GM23248 (cell line): ENCODE measurements at regions not wholly inside any gene's neighbourhood (a gene's known extent, or its start where the extent isn't known, plus 50 kb on each side); places are given as distances from the start of the nearest gene placed in this dataset.

Source experiments
- DNase-seq: peaks from one replicate; pipeline ENCODE4 v3.0.0-alpha.2; 2015
- H2AFZ ChIP-seq: fragments of 200-600 bp; sonication (generic); 2 replicates; pipeline ENCODE4 v1.6.1; 2016; ENCODE audit warnings: antibody characterized with exemption
- H3F3A ChIP-seq: fragments of 200-600 bp; sonication (generic); 2 replicates; pipeline ENCODE4 v1.6.1; 2016; ENCODE audit warnings: mild to moderate bottlenecking, antibody characterized with exemption, mixed run types; ENCODE audit not compliant: insufficient read depth
- H3K27ac ChIP-seq: fragments of 200-600 bp; sonication (generic); 2 replicates; pipeline ENCODE4 v1.5.1; 2016; ENCODE audit warnings: mild to moderate bottlenecking
- H3K27me3 ChIP-seq: fragments of 200-600 bp; sonication (generic); replicated peaks from 2 replicates; pipeline ENCODE4 v1.6.1; 2016; ENCODE audit warnings: mild to moderate bottlenecking; ENCODE audit not compliant: insufficient read depth
- H3K36me3 ChIP-seq: fragments of 200-600 bp; sonication (generic); 2 replicates; pipeline ENCODE4 v1.6.1; 2016; ENCODE audit warnings: low read depth, mild to moderate bottlenecking
- H3K4me1 ChIP-seq: fragments of 200-600 bp; sonication (generic); 2 replicates; pipeline ENCODE4 v1.6.1; 2016; ENCODE audit warnings: mild to moderate bottlenecking; ENCODE audit not compliant: insufficient read depth
- H3K4me2 ChIP-seq: fragments of 200-600 bp; sonication (generic); one replicate; pipeline ENCODE4 v1.6.1; 2016; ENCODE audit warnings: mild to moderate bottlenecking; ENCODE audit not compliant: unreplicated experiment
- H3K4me3 ChIP-seq: fragments of 200-600 bp; sonication (generic); 2 replicates; pipeline ENCODE4 v1.5.1; 2016; ENCODE audit warnings: mild to moderate bottlenecking
- H3K79me2 ChIP-seq: fragments of 200-600 bp; sonication (generic); 2 replicates; pipeline ENCODE4 v1.6.1; 2016; ENCODE audit warnings: mild to moderate bottlenecking; ENCODE audit not compliant: insufficient read depth
- H3K9ac ChIP-seq: fragments of 200-600 bp; sonication (generic); 2 replicates; pipeline ENCODE4 v1.6.1; 2016; ENCODE audit warnings: mild to moderate bottlenecking
- H3K9me2 ChIP-seq: fragments of 200-600 bp; sonication (generic); 2 replicates; pipeline ENCODE4 v1.6.1; 2016; ENCODE audit warnings: mixed run types, mild to moderate bottlenecking, moderate library complexity; ENCODE audit not compliant: insufficient read depth
- H3K9me3 ChIP-seq: fragments of 200-600 bp; sonication (generic); one replicate; pipeline ENCODE4 v1.6.1; 2017; ENCODE audit warnings: low read depth
- H4K20me1 ChIP-seq: fragments of 200-600 bp; sonication (generic); 2 replicates; pipeline ENCODE4 v1.6.0; 2016; ENCODE audit not compliant: insufficient read depth
- EZH2 ChIP-seq: fragments of 200-600 bp; sonication (generic); IDR thresholded peaks from 2 replicates; pipeline ENCODE4 v1.6.1; 2018; ENCODE audit warnings: antibody characterized with exemption, mild to moderate bottlenecking; ENCODE audit not compliant: insufficient read depth, poor library complexity, severe bottlenecking
- EZH2phosphoT487 ChIP-seq: fragments of 200-600 bp; sonication (generic); IDR thresholded peaks from 2 replicates; pipeline ENCODE4 v1.6.1; 2018; ENCODE audit warnings: antibody characterized with exemption, moderate library complexity, mild to moderate bottlenecking, low read depth; ENCODE audit not compliant: insufficient read depth
- WGBS, 2 experiments: methylation state at CpG; one replicate each; pipeline ENCODE4 v1.1.6; 2015 to 2017; ENCODE audit warnings: low lambda C conversion rate in 2 of 2, low coverage in 1 of 2; ENCODE audit errors: missing lambda C conversion rate in 2 of 2; 5-methylcytosine and 5-hydroxymethylcytosine counted together
- in situ Hi-C: fragments of 300-500 bp; cut with MboI; formaldehyde crosslinking; loops from 2 replicates; pipeline ENCODE4 v1.15.0; 2020

DNA sequence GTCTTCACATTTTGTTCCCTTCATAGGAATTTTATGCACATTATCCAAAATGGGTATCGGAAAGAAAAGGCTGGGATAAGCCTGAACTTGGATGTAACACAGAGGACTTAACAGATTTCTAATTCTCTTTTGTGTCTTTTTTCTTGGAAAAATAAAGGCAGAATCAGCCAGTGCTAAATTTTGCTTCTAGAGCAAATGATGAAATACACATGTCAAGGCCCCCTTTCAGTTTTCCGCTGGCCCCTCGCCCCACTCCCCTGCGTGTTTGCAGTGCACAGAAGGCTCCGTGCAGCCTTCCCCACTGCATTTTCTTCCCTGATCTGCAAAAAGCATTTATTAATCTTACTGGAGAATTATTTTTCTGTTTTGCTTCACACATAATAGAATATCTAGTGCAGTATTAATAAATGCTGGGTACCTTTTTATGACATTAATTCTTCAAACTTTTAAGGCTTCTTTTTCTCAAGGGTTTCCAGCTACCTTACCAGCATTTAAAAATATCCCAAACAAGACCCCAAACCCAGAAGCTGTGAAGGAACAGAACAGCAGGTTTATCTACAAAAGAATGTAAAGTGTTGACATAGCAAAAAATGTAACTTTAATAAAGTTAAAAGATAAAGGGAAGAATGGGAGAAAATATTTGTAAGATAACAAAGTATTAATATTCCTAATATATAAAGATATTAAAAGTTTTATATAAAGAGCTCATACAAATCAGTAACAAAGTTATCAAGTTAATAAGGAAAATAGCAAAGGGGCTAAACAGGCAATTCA, 81.3 kb upstream of the SPTBN1 start:
- H3K4me3 ChIP-seq = no peak overlapping the region
- no peaks in the 10 kb centered on the region for H3F3A ChIP-seq
- H3K9me3 ChIP-seq = no peaks in the 10 kb centered on the region
- H3K27ac ChIP-seq = no peak overlapping the region
- H3K9ac ChIP-seq = no peak overlapping the region
- H3K9me2 ChIP-seq = no peaks in the 10 kb centered on the region
- no peaks in the 10 kb centered on the region for H3K27me3 ChIP-seq
- H2AFZ ChIP-seq = no peak overlapping the region
- H4K20me1 ChIP-seq = no peaks in the 10 kb centered on the region
- in situ Hi-C loops = no loop called here
- H3K4me2 ChIP-seq = no peak overlapping the region
- H3K79me2 ChIP-seq = no peaks in the 10 kb centered on the region
- peaks cover 7% of the 10 kb centered on the region for H3K4me1 ChIP-seq
- no peak for TF ChIP-seq EZH2phosphoT487
- no peak for TF ChIP-seq EZH2
- no peak for DNase-seq
- no peaks in the 10 kb centered on the region for H3K36me3 ChIP-seq
- 42 to 43% methylated on average over 5 of the region's 5 CpGs for WGBS, 2 experiments

DNA sequence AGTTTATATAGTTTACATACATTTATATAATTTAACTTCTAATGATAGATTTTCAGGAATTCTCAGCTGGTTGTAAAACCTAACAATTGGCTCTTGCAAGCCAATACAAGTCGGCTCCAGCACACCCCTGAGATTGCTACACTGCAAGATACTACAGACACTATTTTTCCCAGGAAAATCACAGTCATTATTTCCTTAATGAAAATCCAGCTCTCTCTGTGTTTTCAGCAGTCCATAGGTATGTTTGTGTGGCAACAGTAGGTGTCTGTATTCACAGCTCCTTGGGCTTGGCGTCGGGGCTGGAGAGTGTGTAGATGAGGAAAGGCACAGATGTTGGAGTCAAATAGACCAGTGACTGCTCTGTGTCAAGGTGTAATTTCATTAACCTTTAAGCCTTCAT, 78.7 kb upstream of the SPTBN1 start:
- no peaks in the 10 kb centered on the region for H3F3A ChIP-seq
- no peaks in the 10 kb centered on the region for H3K36me3 ChIP-seq
- no peaks in the 10 kb centered on the region for H3K27me3 ChIP-seq
- H4K20me1 ChIP-seq = no peaks in the 10 kb centered on the region
- in situ Hi-C loops = no loop called here
- H3K4me1 ChIP-seq = no peaks in the 10 kb centered on the region
- no peaks in the 10 kb centered on the region for H3K79me2 ChIP-seq
- no peak overlapping the region for H3K4me3 ChIP-seq
- WGBS, 2 experiments = 82 to 90% methylated on average over 3 of the region's 3 CpGs
- no peaks in the 10 kb centered on the region for H3K9me2 ChIP-seq
- no peak overlapping the region for H2AFZ ChIP-seq
- no peak for TF ChIP-seq EZH2phosphoT487
- no peak for TF ChIP-seq EZH2
- no peaks in the 10 kb centered on the region for H3K9me3 ChIP-seq
- H3K27ac ChIP-seq = no peak overlapping the region
- H3K9ac ChIP-seq = no peak overlapping the region
- no peak overlapping the region for H3K4me2 ChIP-seq
- no peak for DNase-seq

DNA sequence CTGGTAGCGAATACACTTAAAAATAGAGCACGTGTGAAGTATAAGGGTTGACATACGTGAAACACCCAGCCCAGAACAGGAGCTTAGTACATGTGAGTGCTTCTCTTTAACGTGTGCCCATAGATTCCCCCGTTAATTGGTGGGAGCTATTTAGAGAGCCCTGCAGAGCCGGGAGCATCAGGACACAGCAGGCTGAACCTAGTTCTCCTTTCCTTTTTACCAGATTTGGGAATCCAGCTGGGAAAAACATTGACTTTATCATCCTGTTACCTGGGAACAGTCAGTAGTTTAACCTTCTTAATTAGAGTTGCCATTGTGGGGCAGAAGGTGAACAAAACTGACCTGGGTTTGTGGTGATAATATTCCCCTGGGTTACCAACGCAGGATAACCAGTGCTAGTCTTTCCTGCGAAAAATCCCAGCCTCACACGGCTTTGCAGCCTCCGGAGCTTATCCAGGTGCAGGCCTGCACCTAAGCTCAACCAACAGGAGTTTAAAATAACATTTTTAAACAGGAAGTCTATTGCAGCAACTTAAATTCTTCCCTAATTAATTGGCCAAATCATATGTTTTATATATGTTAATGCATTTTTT, 78.1 kb upstream of the SPTBN1 start:
- H4K20me1 ChIP-seq = no peaks in the 10 kb centered on the region
- TF ChIP-seq EZH2 = no peak
- TF ChIP-seq EZH2phosphoT487 = no peak
- WGBS, 2 experiments = 77 to 85% methylated on average over 10 of the region's 10 CpGs
- H3K27ac ChIP-seq = no peak overlapping the region
- H3K4me1 ChIP-seq = no peaks in the 10 kb centered on the region
- no peak overlapping the region for H3K4me3 ChIP-seq
- no peaks in the 10 kb centered on the region for H3K27me3 ChIP-seq
- no peaks in the 10 kb centered on the region for H3K79me2 ChIP-seq
- H3K9ac ChIP-seq = no peak overlapping the region
- H3K36me3 ChIP-seq = no peaks in the 10 kb centered on the region
- DNase-seq = no peak
- in situ Hi-C loops = no loop called here
- no peaks in the 10 kb centered on the region for H3F3A ChIP-seq
- H3K4me2 ChIP-seq = no peak overlapping the region
- no peak overlapping the region for H2AFZ ChIP-seq
- H3K9me3 ChIP-seq = no peaks in the 10 kb centered on the region
- H3K9me2 ChIP-seq = no peaks in the 10 kb centered on the region

GRCh38 chr2:54380670-54381069, 75.5 kb upstream of the SPTBN1 start:
- no peak overlapping the region for H2AFZ ChIP-seq

More at GRCh38 chr2:54380670-54381069, 75.5 kb upstream of the SPTBN1 start:
- H3K4me1 ChIP-seq = no peaks in the 10 kb centered on the region
- H3K27ac ChIP-seq = no peak overlapping the region
- no peak overlapping the region for H3K9ac ChIP-seq
- in situ Hi-C loops = no loop called here
- no peaks in the 10 kb centered on the region for H3F3A ChIP-seq
- TF ChIP-seq EZH2phosphoT487 (no peak), EZH2 (no peak)
- no peaks in the 10 kb centered on the region for H3K79me2 ChIP-seq
- no peaks in the 10 kb centered on the region for H3K36me3 ChIP-seq
- H3K4me2 ChIP-seq = no peak overlapping the region
- no peak overlapping the region for H3K4me3 ChIP-seq
- no peaks in the 10 kb centered on the region for H3K9me2 ChIP-seq
- H3K9me3 ChIP-seq = no peaks in the 10 kb centered on the region
- H4K20me1 ChIP-seq = no peaks in the 10 kb centered on the region
- H3K27me3 ChIP-seq = no peaks in the 10 kb centered on the region
- no peak for DNase-seq
- WGBS, 2 experiments = 92 to 94% methylated on average over 8 of the region's 8 CpGs
